NCI-H2029 (cell line): ENCODE measurements at regions not wholly inside any gene's neighbourhood (a gene's known extent, or its start where the extent isn't known, plus 50 kb on each side); places are given as distances from the start of the nearest gene placed in this dataset.
"Not testable (repeated sequence)": the region's sequence is repeated elsewhere in the genome, so short reads cannot be mapped to it uniquely, and the experiment has no call there.

Experiments used
- DNase-seq: peaks from one replicate; lab custom pipeline; 2025; lab: John Stamatoyannopoulos, UW

DNA sequence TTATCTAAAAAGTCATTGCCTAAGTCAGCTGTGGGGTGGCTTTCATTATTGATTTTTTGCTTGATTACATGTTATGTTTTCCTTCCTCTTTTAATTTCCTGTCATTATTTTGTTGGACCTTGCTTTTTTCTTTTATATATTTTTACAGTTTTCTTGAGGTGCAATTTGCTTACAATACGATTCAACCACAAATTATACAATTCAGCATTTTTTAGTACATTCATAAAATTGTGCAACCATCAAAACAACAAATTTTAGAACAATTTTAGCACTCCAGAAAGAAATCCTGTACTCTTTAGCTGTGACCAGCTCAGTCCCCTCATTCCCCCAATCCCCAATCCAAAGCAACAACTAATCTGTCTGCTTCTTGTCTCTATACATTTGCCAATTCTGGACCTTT lies 608.9 kb downstream of the C6orf118 start:
- no peak for DNase-seq

DNA sequence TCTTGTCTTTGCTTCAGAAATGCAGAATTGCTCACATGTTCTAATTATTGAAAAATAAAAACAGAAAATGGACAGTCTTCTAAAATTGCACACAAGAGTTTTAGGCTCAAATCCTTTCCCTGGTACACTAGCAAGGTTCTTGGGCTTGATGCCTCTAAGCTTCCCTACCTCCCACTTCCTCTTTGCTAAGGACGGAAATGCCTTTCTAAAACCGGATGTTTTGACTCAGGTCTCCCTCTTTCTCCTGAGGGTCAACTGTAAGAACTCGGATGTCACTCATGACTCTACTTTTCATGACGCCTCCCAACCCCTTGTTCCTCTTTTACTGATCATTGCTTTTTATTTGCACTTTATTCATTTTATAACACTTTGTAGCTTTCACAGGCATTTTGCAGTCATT lies 613.5 kb downstream of the C6orf118 start:
- no peak for DNase-seq

DNA sequence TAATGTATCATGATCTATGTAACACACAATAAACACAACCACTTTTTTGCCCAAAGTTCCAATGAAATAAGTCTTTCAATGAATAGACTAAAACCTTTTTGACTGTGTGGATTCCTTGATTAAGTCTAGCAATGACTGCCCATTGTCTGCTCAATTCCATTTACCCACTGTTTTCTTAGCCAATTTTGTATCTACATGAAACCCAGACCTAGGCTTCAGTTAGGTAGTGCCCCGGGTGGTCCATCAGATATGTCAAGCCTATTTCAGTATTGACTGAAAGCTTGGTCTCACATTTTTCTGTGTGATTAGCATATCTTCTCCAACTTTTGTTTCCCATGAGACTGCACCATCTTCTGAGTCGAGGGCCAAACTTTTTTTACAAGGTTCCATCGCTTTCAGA lies 615.0 kb downstream of the C6orf118 start:
- no peak for DNase-seq

DNA sequence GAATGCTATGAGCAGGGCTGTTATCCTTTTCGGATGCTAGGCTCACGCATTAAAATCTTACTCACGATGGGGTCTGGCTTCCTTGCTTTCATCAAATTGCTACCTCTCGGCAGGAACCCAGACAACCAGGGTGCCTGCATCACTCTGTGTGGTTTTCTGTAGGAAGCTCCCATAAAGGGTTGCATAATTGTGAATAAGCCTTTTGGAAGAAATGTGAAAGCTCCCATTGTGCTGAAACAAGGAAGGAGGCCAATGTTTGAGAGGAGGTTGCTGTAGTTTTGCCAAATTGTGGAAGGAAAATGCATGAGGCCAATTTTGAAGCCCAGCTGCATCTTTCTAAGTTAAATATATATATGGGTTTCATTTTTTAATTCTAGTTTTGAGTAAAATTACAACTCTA lies 615.5 kb downstream of the C6orf118 start:
- DNase-seq = no peak

DNA sequence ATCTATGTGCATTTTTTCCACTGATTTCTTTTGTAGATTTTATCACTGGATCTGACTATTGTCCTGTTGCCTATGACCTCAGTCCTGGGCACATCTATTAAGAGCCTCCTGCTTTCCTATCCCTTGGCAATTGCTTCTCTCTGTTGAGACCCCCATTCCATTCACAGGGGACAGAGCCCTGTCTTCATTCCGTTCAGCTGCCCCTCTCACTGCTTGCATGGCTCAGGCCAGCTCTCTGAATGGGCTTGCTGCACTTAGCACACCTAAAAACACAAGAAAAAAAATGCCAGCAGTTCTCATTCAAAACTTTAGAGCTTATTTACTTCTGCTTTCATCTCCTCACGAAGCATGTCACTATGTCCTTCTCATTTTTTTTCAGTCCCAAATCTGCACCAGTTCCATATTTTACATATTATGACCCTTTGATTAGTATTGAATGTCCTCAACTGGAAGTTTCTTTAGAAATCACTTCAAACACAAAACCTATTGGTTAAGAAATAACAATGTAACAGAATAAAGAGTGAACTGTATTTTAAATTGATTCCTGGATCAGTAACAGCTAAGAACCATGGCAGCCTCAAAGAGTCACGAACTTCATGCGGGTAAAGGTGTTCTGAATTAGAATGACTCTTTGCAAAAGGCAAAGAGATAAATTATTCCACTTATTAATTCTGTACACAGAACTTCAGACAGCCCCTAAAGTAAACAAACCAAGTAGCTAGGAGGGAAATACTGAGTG lies 616.5 kb downstream of the C6orf118 start:
- no peak for DNase-seq

DNA sequence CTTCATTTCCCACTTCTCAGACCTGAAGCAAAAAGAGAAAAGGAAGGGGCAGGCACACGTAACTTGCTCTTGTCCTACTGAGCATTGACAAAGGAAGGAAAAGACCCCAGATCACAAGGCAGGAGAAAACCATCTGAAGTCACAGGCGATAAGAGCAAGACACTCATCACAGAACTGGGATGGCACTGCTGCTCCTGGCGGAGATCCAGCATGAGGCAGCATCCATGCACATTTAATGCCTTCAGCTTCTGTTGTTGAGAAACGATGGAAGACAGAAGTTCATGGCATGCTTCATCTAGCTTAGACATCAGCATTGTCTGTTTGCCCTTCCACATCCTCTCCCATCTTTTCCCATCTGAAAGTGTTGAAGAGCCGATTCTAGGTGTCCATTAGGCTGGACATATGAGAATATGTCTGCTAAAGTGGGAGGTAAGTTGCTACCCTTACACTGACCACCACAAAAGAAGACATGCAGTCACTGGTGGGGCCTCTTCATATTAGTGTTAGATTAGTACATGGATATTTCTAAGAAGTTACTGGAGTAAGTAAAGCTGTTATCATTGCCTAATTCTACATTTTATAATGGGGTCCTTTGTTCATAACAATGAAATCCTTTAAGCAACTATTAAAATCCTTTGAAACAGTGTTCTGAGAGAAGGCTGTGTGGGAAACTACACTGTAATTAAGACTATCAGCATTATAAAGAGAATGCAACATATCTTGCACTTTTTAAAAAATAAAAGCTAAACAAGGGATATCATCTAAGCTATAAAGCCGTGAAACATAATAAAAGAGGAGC lies 618.5 kb downstream of the C6orf118 start:
- no peak for DNase-seq

DNA sequence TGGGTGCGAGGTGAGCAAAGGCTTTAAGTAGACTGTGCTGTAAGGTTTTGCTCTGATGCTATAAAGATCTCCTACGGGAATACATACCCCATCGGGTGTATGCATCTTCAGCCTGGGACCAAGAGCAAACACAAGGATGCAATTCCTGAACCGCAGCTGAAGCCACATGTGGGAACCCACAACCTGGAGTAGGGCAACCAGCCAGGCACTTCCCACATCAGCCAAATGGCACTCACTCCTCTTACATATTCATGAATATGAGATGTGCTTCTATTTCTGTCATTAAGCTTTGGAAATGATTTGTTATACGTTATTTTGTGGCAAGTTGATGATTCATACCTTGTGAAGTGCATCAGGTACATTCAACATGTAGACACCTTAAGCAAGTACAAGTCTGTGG lies 619.2 kb downstream of the C6orf118 start:
- no peak for DNase-seq

DNA sequence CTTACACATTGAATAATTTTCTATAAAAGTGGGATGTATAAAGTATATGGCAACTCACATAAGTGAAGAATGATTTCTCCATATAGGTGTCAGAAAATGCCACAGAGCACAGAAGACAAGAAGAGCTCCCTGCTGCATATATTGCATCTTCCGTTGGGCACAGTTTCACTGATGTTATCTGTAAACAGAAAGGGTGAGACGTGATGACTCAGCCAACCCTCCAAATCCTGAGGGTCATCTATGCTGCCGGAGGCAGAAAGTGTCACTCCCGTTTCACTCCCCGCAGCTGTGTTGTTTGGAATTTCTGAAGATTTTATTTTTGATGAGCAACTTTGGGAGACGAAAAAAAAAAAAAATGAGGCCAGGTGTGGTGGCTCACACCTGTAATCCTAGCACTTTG lies 644.1 kb downstream of the C6orf118 start:
- no peak for DNase-seq

DNA sequence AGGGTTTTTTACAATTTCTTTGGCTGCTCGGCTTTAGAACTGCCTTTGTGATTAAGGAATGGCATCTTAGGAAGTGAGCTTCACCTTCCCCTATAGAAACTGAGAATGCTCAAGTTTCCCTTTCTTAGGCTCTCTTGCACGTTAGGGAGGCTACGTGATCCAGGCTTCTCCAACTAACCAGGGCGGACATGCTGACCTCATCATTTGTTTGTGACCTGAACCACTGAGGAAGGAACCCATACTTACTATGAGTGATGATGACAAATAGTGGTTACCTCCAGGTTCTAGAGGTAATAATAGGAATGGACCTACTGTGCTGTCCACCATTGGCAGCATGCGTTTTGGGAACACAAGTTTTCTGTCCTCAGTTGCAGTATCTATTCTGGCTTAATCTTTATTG lies 645.8 kb downstream of the C6orf118 start:
- DNase-seq = no peak

DNA sequence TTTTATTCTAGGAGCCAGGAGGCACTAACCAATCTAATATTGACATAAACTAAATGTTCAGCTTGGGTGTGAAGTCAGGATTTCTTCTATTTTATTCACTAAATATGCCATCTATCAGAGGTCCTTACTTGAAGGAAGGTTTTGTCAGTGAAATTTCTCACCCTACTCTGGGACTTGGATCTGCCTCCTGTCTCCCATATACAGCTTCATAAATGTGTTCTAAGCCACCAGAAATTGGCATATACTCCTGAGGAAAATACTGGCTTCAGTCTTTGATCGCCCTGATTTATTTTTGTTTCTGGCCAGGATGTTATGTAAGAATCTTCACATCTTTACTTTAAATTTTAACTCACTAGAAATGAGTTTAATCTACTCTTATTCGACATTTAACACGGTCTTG lies 647.7 kb downstream of the C6orf118 start:
- DNase-seq = no peak

DNA sequence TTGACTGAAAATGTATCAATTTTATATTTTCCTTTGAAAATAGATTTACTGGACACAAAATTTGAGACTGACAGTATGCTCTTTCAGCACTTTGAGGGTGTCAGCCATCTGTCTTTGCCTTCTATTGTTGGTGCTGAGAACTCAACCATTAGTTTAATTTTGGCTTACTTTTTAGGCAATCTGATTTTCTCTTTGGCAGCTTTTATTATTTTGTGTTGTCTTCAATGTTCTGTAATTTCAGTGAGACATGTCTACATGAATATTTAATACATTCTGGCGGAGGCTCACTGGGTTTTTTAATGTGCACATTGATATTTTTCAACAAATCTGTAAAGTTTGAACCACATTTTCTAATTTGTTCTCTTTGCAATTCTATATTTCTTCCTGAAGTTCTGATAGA lies 648.6 kb downstream of the C6orf118 start:
- no peak for DNase-seq

DNA sequence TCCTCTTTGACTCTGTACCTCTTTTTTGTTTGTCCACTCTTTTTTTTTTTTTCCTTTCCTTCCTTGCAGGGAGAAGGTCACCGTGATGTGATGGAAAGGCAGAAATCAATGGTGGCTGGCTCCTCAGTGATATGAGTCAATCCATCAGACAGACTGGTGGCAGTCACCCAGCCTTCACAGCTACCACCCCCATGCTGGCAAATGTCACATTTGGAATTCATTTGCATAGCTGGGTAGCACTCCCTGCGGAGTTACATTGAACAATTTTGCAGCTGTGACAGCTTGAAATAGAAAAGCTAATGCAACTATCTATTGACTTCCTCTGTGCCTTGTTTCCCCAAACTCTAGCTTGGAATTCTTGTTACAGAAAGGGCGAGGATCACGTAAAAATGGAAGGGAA lies 668.4 kb downstream of the C6orf118 start:
- no peak for DNase-seq

DNA sequence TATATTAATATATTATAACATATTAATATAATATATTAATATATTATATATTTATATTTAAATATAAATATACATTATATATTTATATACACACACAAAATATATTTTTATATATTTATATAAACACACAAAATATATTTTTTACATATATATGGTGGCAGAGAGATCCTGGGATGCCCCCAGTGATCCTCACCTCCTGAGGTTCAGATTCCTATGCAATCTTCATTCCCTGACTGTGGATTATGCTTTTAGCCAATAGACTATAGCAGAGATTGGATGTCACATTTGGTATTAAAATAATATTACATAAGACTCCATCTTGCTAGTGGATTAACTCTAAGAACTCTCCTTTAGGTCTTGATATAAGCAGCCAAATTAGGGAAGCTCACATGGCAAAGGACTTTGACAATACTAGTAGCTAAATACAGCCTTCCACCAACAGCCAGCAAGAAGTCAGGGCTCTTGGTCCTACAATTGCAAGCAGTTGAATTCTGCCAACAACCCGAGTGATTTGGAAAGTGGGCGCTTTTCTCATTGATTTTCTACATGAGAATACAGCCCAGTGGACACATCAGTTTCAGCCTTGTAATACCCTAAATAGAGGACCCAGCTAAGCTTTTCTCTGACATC lies 681.0 kb downstream of the C6orf118 start:
- no peak for DNase-seq

DNA sequence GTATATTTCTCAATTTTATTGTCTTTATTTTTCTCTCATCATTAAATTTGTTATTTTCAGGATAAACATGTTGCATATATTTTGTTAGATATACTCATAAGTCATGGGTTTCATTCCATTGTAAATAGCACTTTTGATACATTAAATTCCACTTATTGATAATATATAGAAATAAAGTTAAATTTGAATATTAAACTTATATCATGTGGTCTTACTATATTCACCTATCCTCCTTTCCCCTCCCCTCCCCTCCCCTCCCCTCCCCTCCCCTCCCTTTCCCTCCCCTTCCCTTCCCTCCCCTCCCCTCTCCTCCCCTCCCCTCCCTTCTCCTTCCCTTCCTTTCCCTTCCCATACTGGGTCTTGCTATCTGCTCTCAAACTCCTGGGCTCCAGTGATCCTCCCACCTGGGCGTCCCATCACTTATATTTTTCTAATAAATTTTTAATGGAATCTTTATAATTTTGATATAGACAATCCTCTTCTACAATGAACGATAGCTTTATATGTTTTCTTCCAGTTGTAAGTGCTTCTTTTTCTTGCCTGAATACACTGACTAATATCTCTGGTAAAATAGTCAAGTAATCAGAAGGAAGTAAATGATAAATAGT lies 692.4 kb downstream of the C6orf118 start:
- DNase-seq = no peak

DNA sequence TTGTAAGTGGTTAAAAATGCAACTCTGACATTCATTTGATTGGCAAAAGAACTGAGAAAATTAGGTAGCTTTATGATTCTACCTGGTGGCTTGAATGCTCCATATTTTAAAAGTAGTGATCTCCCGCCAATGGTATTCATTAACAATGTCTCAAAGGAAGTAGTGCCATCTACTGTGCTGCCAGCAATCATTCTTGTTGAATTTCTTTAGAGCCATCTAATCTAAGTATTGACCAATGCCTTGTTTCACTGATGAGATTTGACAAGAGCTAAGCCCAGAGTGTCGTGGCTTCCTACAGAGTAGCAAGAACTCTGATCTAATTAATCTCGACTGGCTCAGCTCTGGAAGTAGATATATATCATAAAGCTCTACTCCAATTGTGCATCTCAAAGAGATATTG lies 696.7 kb downstream of the C6orf118 start:
- DNase-seq = no peak

DNA sequence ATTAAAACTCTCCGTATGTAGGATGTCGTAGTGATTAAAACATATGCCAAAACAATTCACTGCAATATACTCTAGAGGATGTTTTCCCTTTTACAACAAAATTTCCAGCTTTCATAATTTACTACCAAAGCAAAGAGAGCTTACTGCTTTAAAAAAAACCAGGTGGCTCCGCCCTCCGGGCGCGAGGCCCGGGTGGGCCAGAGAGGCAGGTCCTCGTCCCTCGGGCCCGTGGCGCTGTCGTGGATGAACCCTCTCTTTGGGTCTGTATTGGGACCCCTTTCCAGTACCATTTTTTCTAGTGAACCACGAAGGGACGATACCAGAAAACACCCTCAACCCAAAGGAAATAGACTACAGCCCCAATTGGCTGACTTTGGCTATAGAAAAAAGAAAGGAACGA lies 698.5 kb downstream of the C6orf118 start:
- not testable (repeated sequence) for DNase-seq

DNA sequence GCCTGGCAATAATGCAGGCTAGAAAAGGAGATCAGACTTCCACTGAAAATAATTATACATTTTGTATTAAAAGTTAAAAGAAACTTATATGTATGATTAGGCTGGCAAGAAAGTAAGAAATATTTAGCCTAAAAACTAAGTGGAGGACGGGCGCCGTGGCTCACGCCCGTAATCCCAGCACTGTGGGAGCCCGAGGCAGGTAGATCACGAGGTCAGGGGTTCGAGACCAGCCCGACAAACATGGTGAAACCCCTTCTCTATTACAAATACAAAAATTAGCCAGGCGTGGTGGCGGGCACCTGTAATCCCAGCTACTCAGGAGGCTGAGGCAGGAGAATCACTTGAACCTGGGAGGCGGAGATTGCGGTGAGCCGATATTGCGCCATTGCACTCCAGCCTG lies 707.0 kb downstream of the C6orf118 start:
- DNase-seq = not testable (repeated sequence)

DNA sequence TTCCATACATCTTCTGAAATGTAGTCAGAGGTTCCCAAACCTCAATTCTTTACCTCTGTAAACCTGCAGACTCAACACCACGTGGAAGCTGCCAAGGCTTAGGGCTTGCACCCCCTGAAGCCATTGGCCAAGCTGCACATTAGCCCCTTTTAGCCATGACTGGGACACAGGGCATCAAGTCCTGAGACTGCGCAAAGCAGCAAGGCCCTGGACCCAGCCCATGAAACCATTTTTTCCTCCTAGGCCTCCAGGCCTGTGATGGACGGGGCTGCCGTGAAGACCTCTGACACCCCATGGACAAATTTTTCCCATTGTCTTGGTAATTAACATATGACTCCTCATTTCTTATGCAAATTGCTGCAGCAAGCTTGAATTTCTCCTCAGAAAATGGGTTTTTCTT lies 727.8 kb downstream of the C6orf118 start:
- no peak for DNase-seq

DNA sequence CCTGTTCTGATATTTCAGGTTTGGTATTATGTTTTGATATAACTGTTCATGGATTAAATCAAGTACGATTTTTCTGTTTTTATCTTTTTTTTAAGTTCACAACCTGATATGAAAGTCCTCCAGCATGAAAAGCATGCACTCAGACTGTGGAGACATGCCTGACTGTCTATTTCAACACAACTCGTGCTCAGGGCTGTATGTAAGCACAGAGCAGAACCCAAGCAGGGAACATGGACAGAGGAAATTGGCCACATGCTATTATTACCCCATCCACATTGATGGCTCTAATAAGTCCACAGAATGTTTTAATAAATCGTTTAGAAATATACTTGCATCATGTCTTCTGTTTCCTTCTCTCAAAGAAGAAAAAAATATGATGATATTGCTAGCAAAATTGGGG lies 730.4 kb downstream of the C6orf118 start:
- no peak for DNase-seq

DNA sequence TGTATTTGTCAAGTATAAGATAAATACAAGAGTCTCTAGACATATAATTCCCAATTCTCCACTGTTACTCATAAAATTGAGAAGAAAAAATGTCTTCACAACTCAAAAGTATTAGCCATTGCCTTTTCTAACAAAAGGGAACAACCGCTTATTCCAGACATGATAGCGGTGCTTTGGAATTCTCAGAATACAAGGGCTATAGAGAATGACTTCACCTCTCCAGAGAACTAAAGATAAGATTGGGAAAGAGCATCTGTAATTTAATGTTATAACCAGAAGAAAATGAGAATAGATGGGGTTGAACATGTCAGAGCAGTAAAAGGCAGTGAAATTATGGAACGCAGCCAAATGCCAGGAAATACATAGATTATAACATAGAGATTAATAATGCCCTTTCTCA lies 730.8 kb downstream of the C6orf118 start:
- no peak for DNase-seq

DNA sequence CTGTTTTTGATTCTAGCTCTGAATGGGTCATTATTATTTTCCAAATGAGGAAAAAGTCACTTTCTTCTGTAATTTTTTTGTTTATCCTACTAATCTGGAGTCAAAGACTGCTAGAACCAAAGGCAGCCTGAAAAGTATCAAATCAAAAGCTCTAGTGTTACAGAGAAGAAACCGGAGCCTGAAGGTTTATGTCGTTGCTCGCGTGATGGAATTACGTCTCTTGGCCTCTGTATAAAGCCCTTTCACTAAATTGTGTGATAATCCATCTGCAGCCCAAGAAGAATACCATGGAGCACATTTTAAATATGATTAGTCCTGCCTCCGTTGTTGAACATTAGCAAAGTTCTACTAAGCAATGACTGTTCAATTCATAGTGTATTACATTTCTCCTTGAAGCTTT lies 738.6 kb downstream of the C6orf118 start:
- no peak for DNase-seq

DNA sequence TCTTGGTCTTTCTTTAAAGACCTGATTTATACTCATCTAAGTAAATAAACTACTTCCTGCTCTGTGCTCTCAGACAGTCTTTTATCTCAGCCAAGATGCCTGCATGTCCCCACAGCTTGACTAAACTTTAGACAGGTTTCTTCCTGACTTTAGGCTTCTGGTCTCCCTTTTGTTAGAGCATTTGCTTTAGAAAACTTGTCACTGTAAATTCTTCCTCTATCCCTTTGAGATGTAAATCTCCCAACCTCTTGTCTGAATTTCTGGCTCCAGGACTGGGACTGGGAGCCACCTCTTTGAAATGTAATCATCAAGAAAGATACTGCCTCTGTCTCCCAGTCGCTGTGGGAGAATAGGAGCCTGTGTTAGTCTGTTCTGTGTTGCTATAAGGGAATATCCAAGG lies 739.9 kb downstream of the C6orf118 start:
- no peak for DNase-seq

DNA sequence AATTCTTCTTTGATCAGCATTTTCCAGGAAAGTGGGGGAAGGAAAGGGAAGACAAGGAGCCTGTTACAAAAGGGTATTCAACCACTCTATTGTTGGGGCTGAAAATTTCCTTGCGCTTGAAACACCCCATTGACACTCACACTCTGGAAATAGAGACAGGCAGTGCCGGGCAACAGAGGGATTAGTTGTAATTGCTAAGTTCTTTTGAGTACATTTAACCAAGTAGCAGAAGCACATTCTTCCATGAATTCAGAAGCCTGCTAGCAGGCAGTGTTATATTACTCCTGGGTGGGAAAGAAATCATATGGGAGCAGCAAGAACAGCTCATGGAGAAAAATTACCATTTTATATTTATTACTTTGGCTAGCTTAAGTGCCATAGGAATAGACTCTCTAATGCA lies 745.5 kb downstream of the C6orf118 start:
- no peak for DNase-seq
